ENCODE measurements at regions not wholly inside any gene's neighbourhood (a gene's known extent, or its start where the extent isn't known, plus 50 kb on each side); places are given as distances from the start of the nearest gene placed in this dataset.

DNA sequence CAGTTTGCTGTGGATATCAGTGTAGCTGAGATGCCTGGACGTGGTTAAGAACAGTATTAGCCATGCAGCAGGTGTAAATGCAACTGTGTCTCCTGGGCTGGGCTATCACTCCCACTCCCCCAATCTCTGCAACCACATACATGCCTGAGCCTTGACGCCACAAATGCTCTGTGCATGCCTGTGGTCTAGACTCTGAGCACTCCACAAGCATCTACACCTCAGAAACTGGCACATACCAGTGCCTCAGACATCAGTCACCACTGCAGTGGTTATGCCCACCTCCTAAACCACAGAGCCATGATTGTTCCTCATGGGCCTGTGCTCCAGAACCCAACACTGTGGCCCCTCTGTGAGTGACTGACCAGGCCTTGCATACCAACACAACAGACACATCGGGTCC lies 226.8 kb upstream of the ALG10 start (continued):
- no peak for TF ChIP-seq ZNF354B (CRISPR knock-in tag; IDR thresholded peaks at IDR 0.05)

DNA sequence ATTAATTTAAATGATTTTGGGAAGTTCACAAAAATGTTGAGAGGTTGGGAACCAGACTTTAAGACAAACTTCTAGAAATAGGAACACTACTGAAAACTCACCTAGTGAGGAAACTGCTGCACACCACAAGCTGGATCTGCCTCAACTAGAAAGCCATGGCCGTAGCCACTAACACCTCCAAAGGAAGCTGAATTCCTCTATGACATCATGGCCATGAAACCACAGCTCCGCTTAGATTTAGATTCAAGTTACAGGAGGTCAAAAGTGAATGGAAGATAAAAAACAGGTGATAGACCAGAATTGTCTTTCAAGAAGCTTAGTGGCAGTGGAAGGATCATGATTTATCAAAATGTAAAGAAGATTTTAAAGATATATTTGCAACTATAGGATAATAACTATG lies 208.8 kb upstream of the ALG10 start:
- Histone ChIP-seq H3K9me3 (ENCODE audit: low read length) (peaks cover 58% of the 10 kb centered on the region), H2AFZ (ENCODE audit: low read length) (no peak overlapping the region), H3K4me1 (ENCODE audit: insufficient read depth, low read length) (no peaks in the 10 kb centered on the region), H3K4me2 (ENCODE audit: low read depth, low read length) (no peak overlapping the region), H3K36me3 (replicated peaks in 1 of 2; ENCODE audit: control insufficient read depth in 1 of 2, insufficient read depth in 2 of 2, low read length in 2 of 2) (no peaks in the 10 kb centered on the region), H3K79me2 (ENCODE audit: insufficient read depth, low read length) (no peaks in the 10 kb centered on the region), H3K4me3 (replicated peaks in 1 of 3; ENCODE audit: insufficient read depth in 1 of 3, low read depth in 2 of 3, low read length in 3 of 3) (no peak overlapping the region), H4K20me1 (ENCODE audit: insufficient read depth, low read length) (no peaks in the 10 kb centered on the region), H3K9ac (ENCODE audit: insufficient read depth, low read depth, low read length) (no peak overlapping the region), H3K27ac (ENCODE audit: extremely low read length, insufficient read depth, low read length) (no peak overlapping the region), H3K27me3 (ENCODE audit: control insufficient read depth in 1 of 2, insufficient read depth in 2 of 2, low read length in 2 of 2) (no peaks in the 10 kb centered on the region)
- no TSS peak for BruUV-seq (replicated peaks)
- ChIA-PET CTCF (ENCODE audit: low intra/inter-chr PET ratio, low total read pairs) (no interaction called here), POLR2A (no interaction called here)
- no peak for ATAC-seq
- 2% methylated on average over 2 of the region's 2 CpGs for WGBS (ENCODE audit: low lambda C conversion rate)
- TF ChIP-seq ZEB1 (IDR thresholded peaks at IDR 0.05; ENCODE audit: insufficient replicate concordance, low read depth), result no peak
- TF ChIP-seq STAT5B (CRISPR knock-in tag; IDR thresholded peaks at IDR 0.05), result no peak
- TF ChIP-seq TBX2 (CRISPR knock-in tag; IDR thresholded peaks at IDR 0.05; ENCODE audit: borderline replicate concordance), result no peak
- no peak for TF ChIP-seq HES4 (CRISPR knock-in tag; IDR thresholded peaks at IDR 0.05; ENCODE audit: borderline replicate concordance)
- no peak for TF ChIP-seq SOX13 (IDR thresholded peaks at IDR 0.05)
- no peak for TF ChIP-seq SOX13 (CRISPR knock-in tag; conservative IDR thresholded peaks at IDR 0.05 in 1 of 2, IDR thresholded peaks at IDR 0.05 in 1 of 2)
- no peak for TF ChIP-seq ZNF781 (CRISPR knock-in tag; IDR thresholded peaks at IDR 0.05; ENCODE audit: borderline replicate concordance, not compliant biosample characterization)
- TF ChIP-seq FOXK2 (IDR thresholded peaks at IDR 0.05), result no peak
- TF ChIP-seq, protein P1, sequence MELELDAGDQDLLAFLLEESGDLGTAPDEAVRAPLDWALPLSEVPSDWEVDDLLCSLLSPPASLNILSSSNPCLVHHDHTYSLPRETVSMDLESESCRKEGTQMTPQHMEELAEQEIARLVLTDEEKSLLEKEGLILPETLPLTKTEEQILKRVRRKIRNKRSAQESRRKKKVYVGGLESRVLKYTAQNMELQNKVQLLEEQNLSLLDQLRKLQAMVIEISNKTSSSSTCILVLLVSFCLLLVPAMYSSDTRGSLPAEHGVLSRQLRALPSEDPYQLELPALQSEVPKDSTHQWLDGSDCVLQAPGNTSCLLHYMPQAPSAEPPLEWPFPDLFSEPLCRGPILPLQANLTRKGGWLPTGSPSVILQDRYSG (CRISPR knock-in tag; IDR thresholded peaks at IDR 0.05), result no peak
- no peak for TF ChIP-seq ZNF253 (CRISPR knock-in tag; IDR thresholded peaks at IDR 0.05; ENCODE audit: borderline replicate concordance)
- no peak for TF ChIP-seq PHF21A (CRISPR knock-in tag; IDR thresholded peaks at IDR 0.05)
- TF ChIP-seq ATAD3A (CRISPR knock-in tag; IDR thresholded peaks at IDR 0.05), result no peak
- no peak for TF ChIP-seq ZBTB21 (CRISPR knock-in tag; IDR thresholded peaks at IDR 0.05)
- no peak for TF ChIP-seq FOXA3 (CRISPR knock-in tag; IDR thresholded peaks at IDR 0.05)
- no peak for TF ChIP-seq NR3C1 (CRISPR knock-in tag; IDR thresholded peaks at IDR 0.05)
- no peak for TF ChIP-seq MEIS2 (CRISPR knock-in tag; IDR thresholded peaks at IDR 0.05)
- no peak for TF ChIP-seq TEAD3 (CRISPR knock-in tag; optimal IDR thresholded peaks at IDR 0.05; ENCODE audit: borderline replicate concordance)
- no peak for TF ChIP-seq ZNF44 (CRISPR knock-in tag; IDR thresholded peaks at IDR 0.05)
- TF ChIP-seq ZNF207 (IDR thresholded peaks at IDR 0.05; ENCODE audit: borderline replicate concordance), result no peak
- TF ChIP-seq ZNF589 (CRISPR knock-in tag; conservative IDR thresholded peaks at IDR 0.05), result no peak
- no peak for FAIRE-seq
- intact Hi-C loops (cut with micrococcal nuclease; ENCODE audit: unreplicated experiment) (no loop called here), in situ Hi-C loops (cut with HindIII; ENCODE audit: extremely low pct_ligation_motif_present, low pct_unique_long_range_greater_than_20kb) (no loop called here)
- no peak for DNase-seq (ENCODE audit: low spot score)

All from HepG2 (cell line).